CD4-positive, alpha-beta T cell treated with Interleukin-10 for 1 hour (primary cell): ENCODE measurements at regions not wholly inside any gene's neighbourhood (a gene's known extent, or its start where the extent isn't known, plus 50 kb on each side); places are given as distances from the start of the nearest gene placed in this dataset.
"Not testable (repeated sequence)": the region's sequence is repeated elsewhere in the genome, so short reads cannot be mapped to it uniquely, and the experiment has no call there.

Experiments used
- DNase-seq: peaks from one replicate; pipeline ENCODE4 v3.0.0-alpha.2; 2020

DNA sequence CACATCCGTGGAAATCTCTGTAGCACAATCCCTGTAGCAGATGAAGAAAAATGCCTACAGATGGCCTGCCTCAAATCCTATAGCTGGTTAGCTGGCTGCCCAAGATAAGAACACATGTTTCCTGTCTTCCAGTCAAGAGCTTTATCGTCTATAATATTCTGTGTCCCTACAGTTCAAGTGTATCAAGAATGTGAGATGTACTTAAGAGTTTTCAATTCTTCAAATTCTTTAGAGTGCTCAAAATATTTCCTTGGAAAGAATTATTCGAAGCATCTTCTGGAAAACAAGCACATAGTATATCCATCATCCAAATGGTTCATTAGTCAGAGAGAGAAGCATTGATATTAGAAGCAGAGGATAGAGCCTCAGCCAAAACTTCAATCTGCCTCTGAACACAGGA is 239.8 kb downstream of the COG6 start:
- no peak for DNase-seq

DNA sequence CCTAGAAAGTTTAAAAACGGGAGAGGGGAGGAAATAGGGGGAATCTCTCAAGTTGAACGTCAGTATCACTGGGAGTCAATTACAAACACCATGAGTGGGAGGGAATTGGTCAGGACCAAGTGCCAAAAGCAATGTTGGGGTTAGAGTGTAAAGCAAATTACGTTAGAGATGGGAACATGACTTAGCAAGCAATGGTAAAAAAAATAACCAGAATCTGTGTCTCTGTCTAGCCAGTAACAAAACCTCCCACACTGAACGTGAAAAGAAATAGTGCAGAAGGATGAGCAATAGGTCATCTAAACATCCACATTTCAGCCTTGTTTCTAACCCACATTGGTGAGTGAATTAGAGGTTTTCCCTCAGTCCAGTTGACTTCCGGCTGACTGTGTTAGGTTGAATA is 242.2 kb downstream of the COG6 start:
- no peak for DNase-seq

DNA sequence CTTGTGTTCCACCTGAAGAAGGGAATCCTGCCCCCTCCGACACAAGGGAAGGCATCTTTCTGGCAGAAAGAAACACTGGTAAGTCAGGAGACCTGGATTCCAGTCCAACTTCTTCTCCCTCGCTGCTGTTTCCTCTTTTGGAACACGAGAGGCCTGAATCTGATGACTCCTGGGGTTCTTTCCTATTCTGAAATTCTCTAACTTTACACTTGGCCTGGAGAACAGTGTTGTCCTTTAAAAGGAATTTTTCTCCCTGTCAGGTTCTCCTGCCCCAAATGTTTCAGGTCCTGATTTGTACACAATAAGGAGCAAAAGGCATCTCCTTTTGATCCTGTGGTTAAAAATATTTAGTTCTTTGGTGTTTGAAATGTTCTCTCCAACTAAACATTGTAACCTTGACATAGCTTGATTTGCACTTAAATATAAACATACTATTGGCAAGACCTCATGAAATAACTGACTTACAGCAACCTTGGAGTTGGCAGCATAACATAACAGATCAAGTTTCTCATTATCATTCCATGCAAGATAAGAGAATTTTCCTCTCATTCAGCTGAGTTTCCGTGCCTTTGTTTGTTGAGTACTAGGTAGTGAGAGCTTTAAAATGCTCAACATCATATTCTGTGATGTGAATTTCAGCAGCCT is 244.8 kb downstream of the COG6 start:
- DNase-seq = no peak

DNA sequence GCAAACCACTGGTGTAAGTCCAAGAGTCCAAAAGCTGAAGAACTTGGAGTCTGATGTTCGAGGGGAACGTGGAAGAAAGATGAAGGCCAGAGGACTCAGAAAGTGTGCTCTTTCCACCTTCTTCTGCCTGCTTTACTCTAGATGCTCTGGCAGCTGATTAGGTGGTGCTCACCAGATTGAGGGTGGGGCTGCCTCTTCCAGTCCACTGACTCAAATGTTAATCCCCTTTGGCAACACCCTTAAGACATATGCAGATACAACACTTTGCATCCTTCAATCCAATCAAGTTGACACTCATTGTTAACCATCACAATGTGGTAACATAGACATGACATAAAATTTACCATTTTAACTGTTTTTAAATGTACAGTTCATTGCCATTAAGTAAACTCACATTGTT is 249.5 kb downstream of the COG6 start:
- no peak for DNase-seq

DNA sequence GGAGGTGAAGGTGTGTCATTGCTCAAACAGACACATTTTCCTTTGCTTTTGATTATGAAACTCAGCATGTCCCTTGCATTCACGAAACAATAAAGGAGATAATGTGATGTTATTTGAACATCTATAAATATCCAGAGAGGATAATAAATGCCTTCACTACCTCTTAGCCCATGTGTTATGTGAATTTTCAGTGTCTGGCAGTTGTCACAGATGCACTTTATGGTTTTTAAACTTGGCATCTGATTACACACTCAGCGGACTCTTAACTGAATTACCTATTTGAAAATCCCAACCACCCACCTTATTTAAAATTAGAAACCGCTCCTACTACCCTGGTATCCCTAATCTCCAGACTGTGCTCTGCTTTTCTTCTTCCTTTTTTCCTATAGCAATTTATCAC is 254.2 kb downstream of the COG6 start:
- no peak for DNase-seq

DNA sequence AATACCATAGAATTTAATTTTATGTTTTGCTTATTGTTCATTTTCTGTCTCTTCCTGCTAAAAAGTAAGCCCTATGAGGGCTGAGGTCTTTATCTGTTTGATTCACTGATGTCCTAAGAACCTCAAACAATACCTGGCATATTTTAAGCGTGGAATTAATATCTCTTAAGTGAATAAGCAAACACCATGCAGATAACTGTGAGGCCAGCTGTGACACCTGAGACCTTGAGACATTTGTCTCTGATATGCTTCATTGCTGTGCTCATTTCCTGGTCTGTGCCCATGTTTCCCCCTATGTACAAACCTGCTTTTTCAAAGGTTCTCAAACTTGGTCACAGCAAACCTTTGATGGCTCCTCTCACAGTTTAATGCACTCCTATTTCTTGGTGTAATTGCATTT is 254.6 kb downstream of the COG6 start:
- DNase-seq = no peak

DNA sequence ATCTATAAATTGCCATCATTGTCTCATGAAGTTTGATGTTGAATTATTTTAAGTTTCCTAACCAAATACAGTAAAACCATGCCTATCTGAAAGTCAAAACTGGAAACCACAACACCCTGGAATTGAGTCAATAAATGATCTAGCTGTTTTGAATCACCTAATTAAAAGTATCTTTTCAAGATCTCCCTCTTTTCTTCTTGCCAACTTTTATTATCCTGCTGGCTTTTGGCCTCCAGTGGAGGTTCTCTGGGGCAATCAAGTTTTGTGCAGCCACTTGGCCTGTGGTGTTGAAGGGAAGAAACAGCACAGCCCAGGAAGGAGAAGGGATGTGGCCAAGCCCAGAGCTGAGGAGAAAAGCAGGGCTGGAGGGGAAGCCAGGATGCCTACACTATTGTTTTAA is 255.4 kb downstream of the COG6 start:
- DNase-seq = no peak

DNA sequence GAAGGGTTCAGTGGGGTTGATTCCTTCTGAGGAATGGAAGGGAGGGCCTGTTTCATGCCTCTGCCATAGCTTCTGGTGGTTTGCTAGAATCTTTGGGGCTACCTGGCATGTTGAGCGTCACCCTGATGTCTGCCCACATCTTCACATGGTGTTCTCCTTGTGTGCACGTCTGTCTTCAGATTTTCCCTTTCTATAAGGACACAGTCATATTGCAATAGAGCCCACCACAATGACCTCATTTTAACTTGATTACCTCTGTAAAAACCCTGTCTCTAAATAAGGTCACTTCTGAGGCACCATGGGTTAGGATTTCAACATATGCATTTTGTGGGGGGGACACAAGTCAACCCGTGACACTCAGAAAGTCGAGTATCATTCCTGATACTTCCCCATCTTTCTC is 257.9 kb downstream of the COG6 start:
- DNase-seq = no peak

DNA sequence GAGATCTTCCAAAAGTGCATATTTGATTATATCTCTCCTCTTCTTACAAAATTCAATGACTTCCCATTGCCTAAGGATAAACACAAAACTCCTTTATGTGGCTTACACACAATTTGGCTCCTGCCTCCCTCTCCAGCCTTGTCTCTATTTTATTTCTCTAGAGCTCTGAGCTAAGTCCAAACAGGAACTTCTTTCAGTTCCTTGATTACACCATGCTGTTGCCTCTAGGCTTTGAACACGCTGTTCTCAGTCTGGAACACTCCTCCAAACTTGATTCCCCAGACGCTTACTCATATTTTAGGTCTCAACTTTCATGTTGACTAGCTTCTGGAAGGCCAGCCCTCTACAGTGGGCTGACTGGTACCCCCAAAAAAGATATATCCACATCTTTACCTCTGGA is 258.5 kb downstream of the COG6 start:
- DNase-seq = no peak

DNA sequence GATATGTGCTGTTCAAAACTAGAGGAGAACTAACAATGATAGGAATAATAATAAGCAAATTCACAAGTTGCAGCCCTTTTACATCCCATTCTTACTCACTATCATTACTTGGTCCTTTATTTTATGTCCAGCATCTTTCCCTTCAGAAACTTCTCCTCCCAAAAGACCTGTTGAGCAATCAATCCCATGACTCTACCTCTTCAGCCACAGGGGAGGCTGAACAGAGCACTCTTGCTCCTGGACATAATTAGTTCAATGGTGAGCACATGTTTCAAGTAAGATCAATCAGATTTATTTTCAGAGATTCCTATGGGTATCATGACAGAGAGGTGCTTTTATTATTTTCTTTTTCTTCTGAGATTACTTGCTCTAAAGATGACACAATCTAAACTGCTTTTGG is 260.0 kb downstream of the COG6 start:
- no peak for DNase-seq

DNA sequence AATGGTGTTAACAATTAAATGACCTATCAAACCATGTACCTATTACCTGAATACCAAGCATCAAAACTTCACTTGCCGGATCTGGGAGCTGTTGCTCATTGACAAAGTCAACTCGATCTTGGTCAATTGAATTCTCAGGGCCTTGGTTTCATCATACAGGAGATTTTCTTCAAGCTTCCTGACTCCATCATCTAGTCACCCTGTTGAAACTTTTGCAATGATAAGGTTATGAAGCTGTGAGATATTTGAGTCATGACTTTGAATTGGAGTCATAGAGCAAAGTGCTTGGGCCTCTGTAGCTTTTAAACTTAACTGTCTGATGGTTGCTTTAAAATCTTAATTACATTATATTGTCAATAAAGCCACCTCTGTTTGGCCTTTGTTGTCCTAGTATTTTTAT is 260.9 kb downstream of the COG6 start:
- DNase-seq = no peak

DNA sequence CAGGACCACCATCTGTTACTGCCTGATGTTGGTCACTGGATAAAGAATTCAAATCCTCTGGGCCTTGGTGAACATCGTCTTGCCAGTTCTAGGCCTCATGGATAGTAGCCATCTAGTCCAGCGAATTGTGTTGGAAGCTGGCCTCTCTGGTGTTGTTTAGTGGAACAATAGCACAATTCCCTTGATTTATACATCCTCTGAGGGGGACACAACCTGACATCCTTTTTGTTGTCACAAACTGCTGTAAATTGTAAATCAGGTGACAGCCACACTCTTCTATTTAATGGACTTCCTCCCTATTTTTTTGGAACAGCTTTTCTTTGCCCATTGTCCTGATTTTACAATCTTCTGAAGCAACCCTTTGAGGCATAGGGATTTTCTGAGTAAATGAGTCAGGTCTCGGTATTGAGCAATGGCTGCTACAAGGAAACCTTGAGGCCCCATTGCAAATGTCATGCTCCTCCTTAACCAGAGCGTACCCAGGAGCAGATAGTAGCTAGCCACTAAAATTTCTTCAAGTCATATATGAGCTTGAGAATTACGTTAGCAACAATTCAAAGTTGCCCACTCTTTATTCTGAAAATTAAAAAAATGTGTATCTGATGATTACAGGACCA is 263.3 kb downstream of the COG6 start:
- no peak for DNase-seq

DNA sequence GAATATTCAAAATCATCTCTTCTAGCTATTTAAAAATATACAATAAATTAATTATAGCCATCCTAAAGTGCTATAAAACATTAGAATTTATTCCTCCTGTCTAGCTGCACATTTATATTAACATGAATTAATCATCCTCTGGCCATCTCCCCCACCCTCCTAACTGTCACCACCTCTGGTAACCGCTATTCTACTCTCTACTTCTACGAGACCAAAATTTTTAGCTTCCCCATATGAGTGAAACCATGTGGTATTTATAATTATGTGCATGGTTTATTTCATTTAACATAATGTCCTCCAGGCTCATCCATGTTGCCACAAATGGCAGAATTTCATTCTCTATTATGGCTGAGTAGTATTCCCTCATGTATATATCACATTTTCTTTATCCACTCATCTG is 265.2 kb downstream of the COG6 start:
- no peak for DNase-seq

DNA sequence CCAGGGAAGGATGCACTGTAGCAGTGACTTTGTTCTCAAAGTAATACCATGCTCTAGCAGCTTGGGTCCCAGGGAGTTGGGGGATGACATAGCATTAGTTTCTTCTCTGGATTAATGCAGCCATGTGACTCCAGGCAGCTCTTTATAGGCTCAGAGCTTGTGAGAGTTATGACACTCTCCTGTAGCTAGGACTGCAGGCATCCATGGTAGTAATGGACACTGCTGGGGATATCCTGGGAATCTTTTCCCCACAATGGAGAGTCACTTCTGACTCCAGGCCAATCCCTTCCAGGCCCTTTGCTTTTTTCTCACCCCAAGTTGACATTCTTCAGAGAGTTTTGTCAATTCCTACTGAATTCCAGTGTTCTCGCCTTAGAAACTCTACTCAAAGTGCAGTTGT is 270.9 kb downstream of the COG6 start:
- no peak for DNase-seq

DNA sequence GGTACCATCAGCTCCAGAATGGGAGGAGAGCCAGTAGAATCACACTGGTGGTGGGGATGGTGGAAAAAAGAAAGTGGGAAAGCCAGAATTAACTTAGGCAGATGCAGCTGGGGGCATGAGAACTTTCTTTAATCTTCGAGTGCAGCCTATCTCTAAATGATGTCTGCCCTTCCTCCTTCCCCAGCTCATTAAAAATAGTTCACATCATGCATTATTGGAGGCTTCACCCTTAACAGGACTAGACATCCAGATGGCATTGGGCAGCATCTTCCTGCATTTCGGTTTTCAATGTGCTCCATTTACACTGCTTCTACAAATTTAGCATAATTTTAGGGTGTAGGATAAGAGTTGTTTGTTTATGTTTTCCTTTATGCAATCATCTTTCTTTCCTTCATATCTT is 272.8 kb downstream of the COG6 start:
- DNase-seq = no peak

DNA sequence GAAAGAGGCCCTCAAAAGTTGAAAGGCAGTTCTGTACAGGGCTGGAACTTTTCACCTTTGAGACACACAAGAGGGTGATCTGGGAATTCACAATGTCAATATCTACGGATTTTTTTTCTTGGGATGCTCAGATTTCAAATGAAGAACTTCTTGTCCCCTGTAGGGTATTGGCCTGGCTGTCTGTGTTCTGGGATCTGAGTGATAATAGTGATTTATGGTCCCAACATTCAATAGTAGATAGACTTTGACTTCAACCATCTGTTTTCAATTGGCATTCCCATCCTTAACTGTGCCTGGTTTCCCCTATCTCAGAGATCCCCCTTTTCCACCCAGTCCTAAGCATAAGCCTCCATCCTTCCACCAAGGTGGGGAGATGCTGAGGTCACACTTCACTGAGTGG is 274.1 kb downstream of the COG6 start:
- no peak for DNase-seq

DNA sequence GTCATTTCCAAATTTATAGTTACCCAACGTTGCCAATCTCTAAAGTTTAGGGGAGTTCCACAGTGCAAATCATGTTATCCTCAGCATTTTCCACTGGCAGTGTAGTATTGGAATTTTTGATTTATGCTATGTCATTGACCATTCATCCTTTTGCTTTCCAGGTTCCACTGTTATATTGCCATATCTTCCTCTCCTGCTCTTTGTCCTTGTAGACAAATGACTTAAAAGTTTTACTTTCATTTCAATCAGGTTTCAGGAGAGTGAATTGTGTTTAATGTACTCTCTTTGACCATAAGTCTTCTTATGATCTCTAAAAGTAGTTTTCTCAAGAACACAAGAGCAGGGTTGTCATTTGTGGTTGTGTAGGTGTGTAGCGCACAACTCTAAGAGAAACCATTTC is 274.6 kb downstream of the COG6 start:
- DNase-seq = no peak

DNA sequence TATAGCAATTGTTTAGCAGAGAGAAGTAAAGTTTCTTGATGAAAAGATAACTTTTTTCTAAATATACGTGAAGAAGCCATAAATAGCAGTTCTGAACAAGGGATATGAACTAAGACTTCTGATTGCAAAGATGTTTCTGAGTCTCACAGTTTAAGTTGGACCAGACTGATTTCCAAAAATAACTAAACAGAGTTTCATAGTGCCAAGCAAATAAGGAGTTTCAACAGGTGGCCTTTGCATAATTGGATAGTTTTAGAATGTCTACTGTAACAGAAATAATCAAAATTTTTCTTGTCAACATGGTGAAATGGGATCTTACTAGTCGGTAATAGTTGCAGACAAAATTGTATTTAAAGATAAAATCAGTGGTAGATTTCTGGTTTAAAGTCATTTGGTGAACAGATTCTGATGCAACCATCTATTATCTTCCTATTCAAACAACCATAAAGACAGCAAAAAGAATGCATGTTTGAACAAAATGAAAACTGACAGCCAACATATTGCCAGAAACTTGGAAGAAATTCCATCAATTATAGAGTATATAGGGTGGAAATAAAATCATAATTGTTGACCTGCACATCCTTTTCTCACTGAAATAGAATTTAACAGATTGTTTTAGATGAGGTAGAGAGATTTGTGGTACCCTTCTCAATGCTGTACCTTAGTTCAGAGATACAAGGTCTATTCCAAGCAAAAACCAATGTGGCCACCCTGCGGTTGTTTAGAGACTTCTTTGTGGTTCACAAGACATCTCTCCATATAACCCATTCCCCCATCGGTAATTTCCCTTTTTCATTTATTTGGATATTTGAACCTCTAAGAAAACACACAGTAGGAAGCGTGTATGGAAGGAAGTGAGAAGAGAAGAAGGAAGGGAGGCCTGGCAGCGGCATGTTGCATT is 275.3 kb downstream of the COG6 start:
- DNase-seq = no peak

DNA sequence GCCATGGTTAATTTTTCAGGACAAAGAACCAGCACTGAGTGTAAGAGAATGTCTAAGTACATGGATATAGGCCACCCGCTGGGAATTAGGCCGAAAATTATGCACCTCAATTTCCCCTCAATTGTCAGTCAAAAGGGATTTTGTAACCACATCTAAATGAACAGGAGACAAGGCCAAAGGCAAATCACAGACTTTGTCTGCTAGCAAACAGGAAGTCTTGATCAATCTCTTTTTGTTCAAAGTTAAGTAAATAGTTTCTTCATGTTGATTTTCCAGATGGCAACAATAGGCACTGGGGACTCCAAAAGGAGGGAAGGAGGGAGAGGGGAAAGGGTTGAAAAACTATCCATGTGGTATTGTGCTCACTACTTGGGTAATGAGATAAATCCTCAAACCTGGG is 276.0 kb downstream of the COG6 start:
- no peak for DNase-seq

DNA sequence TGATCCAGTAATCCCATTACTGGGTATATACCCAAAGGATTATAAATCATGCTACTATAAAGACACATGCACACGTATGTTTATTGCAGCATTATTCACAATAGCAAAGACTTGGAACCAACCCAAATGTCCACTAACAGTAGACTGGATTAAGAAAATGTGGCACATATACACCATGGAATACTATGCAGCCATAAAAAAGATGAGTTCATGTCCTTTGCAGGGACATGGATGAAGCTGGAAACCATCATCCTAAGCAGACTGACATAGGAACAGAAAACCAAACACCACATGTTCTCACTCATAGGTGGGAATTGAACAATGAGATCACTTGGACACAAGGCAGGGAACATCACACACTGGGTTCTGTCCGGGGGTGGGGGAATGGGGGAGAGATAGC is 277.1 kb downstream of the COG6 start:
- DNase-seq = not testable (repeated sequence)

DNA sequence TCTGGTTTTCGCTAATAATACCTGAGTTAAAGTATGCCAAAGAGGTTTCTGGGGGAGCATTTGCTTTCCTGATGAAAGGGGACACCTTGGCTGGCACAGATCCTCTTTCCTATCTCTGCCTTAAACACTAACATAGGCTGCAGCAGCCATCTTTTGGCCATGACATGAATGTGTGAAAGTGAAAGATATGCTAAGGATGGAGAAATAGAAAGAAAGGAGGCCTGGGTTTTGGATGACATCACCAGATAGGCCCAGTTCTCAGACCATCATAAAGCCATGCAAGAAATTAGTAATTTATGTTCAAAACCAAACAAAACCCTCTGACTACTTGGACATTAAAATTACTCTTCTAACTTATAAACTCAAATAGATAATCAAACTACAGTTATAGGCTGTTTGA is 279.7 kb downstream of the COG6 start:
- no peak for DNase-seq

DNA sequence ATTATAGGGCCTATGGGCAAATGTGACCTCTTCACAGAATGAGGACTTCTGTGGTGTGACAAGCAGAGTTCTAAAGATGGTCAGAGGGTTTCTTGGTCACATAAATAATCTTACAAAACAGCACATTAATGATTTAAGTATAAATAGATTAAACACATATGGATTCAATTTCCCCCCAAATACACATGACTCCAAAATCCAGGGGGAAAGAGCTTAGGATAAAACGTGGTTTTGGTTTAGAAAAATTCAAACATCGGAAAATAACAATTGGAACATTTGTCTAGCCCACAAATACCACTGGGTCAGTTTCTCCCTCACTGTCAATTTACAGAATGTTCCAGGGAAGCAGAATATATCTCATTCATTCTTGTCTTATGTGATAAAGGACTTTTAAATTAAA is 283.1 kb downstream of the COG6 start:
- no peak for DNase-seq

DNA sequence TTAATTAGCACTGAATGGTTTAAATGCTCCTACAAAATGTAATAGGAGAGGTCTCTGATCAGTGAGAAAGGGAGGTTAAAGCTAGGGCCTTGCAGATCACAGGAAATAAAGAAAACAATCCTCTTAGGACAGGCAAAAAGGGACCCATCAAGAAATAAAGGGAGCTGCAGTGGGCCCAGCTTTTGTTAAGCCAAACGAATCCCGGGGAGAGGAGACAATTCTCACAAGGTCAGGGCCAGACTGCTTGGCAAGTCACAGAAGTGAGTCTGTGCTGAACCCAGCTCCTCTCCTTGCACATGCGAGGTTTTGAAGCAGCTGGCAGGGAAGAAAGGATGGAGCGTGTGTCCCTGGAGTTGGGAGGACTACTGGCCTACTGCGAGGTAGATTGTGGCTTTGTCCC is 285.8 kb downstream of the COG6 start:
- no peak for DNase-seq

DNA sequence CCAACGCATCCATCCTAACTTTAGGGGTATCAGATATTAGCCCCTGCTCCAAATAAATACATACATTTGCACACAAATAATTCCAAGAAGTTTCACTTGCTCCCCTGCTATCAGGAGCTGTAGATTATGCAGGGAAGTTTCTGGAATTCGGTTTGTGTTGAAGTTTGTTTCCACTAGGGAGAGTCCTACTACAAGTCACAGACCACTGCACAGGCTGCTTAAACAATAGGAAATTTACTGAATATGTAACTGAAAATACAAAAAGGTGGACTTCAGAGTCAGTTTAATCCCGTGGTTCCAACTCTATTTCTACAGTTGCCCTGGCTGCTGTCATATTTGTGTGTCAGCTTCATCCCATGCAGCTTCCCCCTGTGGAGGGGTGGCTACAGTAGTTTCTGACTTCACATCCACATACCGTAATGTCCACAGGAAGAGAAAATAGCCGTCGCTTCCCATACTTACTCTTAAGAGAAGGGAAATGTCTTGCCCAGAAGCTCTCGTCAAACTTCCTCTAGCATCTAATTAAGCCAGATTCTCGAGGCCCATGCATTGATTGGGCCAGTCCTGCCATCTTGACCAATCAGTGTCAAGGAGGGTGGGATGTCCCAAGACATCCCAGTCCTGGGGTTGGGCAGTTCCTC is 286.6 kb downstream of the COG6 start:
- no peak for DNase-seq
